HG02798 (cell line): ENCODE measurements at regions not wholly inside any gene's neighbourhood (a gene's known extent, or its start where the extent isn't known, plus 50 kb on each side); places are given as distances from the start of the nearest gene placed in this dataset.
A peak's percentile ranks its signal among the peaks of the same experiment; 100 is the strongest.

Source experiments
- ATAC-seq: cut with Tn5 transposase; IDR thresholded peaks from one replicate; pipeline ENCODE4 v1.9.1; 2021; ENCODE audit warnings: mild to moderate bottlenecking; ENCODE audit not compliant: unreplicated experiment, poor library complexity

GRCh38 chr6:14246876-14247275 is 129.3 kb downstream of the CD83 start:
- ATAC-seq, result no peak

GRCh38 chr6:14250573-14250972 is 133.0 kb downstream of the CD83 start:
- no peak for ATAC-seq

DNA sequence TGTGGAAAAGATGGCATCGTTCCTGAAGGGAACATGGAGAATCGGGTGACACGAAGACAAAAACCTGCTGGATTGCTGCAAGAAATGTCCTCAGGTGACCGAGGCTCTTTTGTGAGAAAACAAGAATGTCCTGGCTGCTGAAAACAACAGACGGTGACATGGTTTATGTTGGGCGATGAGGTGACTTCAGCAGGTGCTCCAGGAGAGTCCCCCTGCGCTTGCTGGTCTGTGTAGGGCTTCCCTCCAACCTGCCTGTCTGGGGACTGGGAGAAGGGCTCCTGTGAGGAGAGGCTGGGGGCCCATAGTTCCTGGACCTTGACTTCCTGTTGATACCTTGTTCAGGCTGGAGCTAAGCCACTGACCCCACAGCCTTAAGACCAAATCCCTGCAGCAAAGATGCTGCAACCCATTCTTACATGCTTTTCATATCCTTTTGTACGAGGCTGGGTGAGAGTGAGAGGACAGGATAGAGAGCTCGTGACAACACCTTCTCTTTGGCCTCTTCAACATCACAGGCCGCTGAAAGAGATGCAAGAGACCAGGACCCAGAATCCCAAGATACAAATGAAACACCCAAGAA is 134.8 kb downstream of the CD83 start:
- no peak for ATAC-seq

DNA sequence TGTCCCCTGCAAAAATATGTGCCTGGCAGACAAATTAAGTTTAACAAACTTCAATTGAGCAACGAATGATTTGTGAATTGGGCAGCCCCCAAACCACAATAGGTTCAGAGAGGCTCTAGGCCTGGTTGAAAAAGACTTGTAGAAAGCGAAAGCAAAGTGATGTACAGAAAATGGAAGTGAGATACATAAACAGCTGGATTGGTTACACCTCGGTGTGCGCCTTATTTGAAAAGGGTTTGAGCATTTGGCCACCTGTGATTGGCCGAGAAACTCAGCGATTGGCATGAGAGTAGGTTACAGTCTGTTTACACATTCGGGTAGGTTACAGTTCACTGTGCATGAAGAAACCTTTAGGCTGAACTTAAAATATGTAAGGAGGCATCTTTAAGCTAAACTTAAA is 136.9 kb downstream of the CD83 start:
- ATAC-seq, result peak; percentile 95

DNA sequence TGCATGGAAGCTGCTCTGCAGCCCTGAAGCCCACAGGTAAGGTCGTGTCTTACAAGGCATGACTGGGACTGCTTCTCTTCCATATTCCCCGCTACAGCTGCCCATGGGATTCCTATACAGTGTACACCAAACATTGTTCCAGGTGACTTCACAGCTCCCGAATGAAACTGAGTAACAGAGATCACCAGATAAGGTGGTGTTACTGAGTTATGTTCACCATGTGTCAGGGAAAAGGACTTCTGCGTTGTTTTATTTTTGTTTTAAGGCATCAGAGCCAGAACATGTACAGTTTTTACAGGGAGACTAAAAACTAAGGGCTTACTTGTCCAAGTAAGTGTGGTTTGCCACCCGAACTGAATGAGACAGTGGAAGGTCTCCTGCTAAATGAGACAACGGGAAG is 138.3 kb downstream of the CD83 start:
- ATAC-seq, result no peak

- ATAC-seq, result no peak
Observed at GRCh38 chr6:14258117-14258516, 140.5 kb downstream of the CD83 start.

DNA sequence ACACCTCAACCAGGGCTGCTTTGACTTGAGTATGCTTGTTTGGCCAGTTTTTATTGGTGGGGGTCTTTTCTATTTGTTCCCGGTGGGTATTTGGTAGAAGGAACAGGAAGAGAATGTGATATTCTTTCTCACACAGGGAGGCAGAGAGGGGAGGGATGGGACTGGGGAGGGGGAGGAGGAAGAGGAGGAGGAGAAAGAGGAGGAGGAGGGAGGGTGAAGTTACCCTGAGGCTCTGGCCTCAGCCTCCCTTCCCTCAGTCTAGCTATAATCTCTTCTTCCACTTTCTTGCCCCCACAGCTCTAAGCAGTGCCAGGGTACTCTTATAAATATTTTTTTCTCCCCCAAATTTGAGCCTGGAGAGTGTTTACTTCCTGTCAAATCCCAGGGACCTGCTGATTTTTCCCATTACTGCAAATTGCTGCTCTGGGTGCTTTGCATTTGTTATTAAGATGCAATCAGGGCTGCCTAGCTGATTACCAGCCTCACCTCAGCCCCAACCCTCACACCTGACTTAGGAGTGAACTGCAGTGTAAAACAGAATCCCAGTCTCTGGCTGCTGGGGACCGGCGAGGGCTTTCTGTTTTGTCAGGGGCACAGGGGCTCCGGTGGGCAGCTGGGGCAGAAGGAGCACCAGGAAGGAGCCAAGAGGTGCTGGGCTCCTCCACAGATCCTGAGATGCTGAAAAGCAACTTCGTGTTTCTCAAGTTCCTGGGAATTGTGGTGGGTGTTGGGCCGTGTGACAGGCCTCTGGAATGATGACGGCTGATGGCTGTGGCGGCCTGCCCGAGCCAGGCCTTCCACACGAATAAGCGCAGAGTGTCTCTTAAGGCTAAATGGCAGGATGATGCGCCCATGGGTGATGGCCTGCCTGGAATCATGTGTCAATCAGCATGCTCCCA is 141.4 kb downstream of the CD83 start:
- ATAC-seq, result no peak

DNA sequence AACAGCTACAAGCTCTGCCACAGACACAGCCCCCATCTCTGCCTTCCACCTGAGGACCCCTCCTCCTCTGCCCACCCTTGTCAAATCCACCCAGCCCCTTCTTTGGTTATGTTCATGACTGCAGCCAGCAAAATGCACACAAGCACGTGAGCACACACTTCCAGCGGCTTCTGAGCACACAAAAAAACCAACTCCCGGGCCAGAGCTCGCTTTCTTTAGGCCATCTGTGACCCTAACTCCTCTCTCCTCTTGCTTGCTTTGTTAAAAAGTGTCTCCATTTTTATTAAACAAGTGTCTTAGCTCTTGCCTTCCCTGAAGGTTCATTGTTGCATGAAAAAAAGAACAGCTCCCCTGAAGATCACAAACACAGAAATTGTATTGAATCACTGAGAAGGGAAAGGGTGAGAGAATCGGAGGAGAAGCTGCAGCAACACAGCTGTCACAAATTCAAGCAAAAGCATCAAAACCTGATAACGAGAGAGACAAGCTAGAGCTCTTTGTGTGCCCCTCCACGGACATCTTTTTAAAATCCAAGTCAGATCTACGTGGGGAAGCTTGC is 142.1 kb downstream of the CD83 start:
- ATAC-seq, result no peak

GRCh38 chr6:14260839-14261238 is 143.3 kb downstream of the CD83 start:
- ATAC-seq, result no peak

GRCh38 chr6:14263881-14264424 is 146.4 kb downstream of the CD83 start:
- no peak for ATAC-seq

- no peak for ATAC-seq
Observed at GRCh38 chr6:14265049-14266021, 147.8 kb downstream of the CD83 start.

GRCh38 chr6:14266266-14266665 is 148.7 kb downstream of the CD83 start:
- no peak for ATAC-seq

DNA sequence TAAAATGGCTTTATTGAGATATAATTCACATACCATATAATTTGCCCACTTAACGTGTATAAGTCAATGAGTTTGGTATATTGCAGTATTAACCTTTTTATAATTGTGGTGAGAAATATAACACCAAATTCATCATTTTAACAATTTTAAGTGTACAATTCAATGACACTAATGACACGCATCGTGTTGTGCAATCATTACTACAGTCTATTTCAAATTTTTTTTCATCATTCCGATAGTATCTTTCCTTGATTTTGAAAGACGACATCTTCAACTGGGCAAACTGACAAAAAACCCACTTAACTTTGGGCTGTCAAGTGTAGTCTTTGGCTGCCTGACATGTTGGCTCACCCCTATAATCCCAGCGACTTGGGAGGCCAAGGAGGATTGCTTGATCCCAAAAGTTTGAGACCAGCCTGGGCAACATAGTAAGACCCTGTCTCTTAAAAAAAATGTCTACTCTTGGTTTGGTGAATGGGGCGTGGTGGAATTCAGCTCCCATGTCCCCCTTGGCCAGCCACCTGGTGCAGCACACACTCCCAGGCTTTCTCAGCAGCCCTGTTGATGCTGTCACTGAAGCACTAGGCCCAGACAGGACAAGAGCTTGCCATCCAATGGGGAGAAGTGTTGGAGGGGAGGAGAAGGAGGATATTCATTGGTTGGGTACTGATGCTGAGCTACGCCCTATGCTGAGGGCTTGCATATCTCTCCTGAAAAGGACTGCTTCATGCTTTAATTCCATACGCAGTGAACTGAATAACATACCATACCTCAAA is 150.5 kb downstream of the CD83 start:
- ATAC-seq, result no peak

- ATAC-seq, result no peak
Observed at GRCh38 chr6:14269436-14269835, 151.9 kb downstream of the CD83 start.

DNA sequence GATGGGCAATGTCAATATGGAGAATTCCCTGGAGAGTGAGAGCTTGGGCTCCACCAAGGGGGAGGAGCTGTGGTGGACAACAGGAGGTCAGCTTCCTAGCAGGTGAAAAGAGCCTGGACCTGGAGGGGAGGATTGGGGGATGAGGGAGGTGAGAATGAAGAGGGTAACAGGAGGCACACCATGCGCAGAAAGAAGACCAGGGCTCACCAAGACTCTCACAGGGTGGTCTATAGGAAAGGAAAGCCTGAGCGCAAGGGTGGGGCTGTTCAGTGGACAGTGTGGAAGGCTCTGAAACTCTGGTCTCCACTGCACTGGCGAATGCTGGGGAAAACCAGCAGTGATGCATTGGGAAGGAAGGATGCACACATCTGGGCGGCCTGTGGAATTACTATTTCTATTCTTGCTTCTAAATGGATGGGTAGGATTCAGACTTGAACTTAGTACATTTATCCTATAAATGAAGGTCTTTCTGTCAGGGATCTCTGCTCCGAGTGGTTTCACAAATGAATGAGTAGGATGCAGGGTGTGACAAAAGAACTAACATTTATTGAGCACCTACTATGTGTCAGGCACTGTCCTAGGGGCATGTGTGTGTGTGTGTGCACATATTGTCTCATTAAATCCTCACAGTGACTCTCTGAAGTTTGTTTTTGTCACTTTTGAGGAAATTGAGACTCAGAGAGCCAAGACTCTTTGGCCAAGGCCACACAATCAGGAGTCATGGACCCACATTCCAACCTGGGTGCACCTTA is 152.7 kb downstream of the CD83 start:
- no peak for ATAC-seq

- ATAC-seq, result no peak
Observed at GRCh38 chr6:14270925-14271788, 153.6 kb downstream of the CD83 start.

- ATAC-seq, result no peak
Observed at GRCh38 chr6:14271789-14272736, 154.5 kb downstream of the CD83 start.
